SK-N-SH treated with all-trans-retinoic acid at 6 μM for 48 hours (cell line): ENCODE measurements at regions not wholly inside any gene's neighbourhood (a gene's known extent, or its start where the extent isn't known, plus 50 kb on each side); places are given as distances from the start of the nearest gene placed in this dataset.

ENCODE experiments used
- ATAC-seq: fragments of 200-7000 bp; cut with Tn5 transposase; 3 replicates; pipeline ENCODE4 v1.9.1; 2020; ENCODE audit warnings: mild to moderate bottlenecking, moderate library complexity
- ARNTL ChIP-seq: fragments of 450-650 bp; formaldehyde crosslinking; IDR thresholded peaks from 2 replicates; pipeline ENCODE4 v1.5.0; 2020; ENCODE audit warnings: low read depth, mild to moderate bottlenecking, moderate library complexity, borderline replicate concordance
- ESRRG ChIP-seq: fragments of 250-450 bp; sonication (Bioruptor Pico); IDR thresholded peaks from 2 replicates; pipeline ENCODE4 v1.6.1; 2021; ENCODE audit warnings: mild to moderate bottlenecking
- OSR1 ChIP-seq: fragments of 250-450 bp; sonication (Bioruptor Pico); IDR thresholded peaks from 2 replicates; pipeline ENCODE4 v1.8.0; 2022; ENCODE audit warnings: moderate library complexity, mild to moderate bottlenecking, inconsistent platforms
- PPARA ChIP-seq: fragments of 250-450 bp; sonication (Bioruptor Pico); IDR thresholded peaks from 2 replicates; pipeline ENCODE4 v1.5.0; 2020; ENCODE audit warnings: mild to moderate bottlenecking, borderline replicate concordance
- RARB ChIP-seq: fragments of 250-450 bp; sonication (Bioruptor Pico); IDR thresholded peaks from 2 replicates; pipeline ENCODE4 v1.8.0; 2021; ENCODE audit warnings: mild to moderate bottlenecking, moderate library complexity
- TCF4 ChIP-seq: fragments of 250-450 bp; sonication (Bioruptor Pico); IDR thresholded peaks from 2 replicates; pipeline ENCODE4 v1.8.0; 2021; ENCODE audit warnings: mild to moderate bottlenecking, moderate library complexity, borderline replicate concordance
- TOX ChIP-seq: fragments of 250-450 bp; sonication (Bioruptor Pico); IDR thresholded peaks from 2 replicates; pipeline ENCODE4 v1.8.0; 2021; ENCODE audit warnings: mild to moderate bottlenecking, moderate library complexity, borderline replicate concordance
- ZC3H10 ChIP-seq: fragments of 250-450 bp; sonication (Bioruptor Pico); IDR thresholded peaks from 2 replicates; pipeline ENCODE4 v1.5.1; 2021; ENCODE audit warnings: mild to moderate bottlenecking, moderate library complexity
- ZFP3 ChIP-seq: fragments of 250-450 bp; sonication (Bioruptor Pico); IDR thresholded peaks from 2 replicates; pipeline ENCODE4 v1.5.0; 2020; ENCODE audit warnings: mild to moderate bottlenecking, moderate library complexity
- ZFP30 ChIP-seq: fragments of 450-650 bp; formaldehyde crosslinking; IDR thresholded peaks from 2 replicates; pipeline ENCODE4 v1.5.0; 2022; ENCODE audit warnings: mild to moderate bottlenecking, moderate library complexity
- ZNF565 ChIP-seq: fragments of 450-650 bp; formaldehyde crosslinking; conservative IDR thresholded peaks from 2 replicates; pipeline ENCODE4 v1.5.0; 2020; ENCODE audit warnings: low read depth, mild to moderate bottlenecking, moderate library complexity
- ZNF70 ChIP-seq: fragments of 450-650 bp; formaldehyde crosslinking; IDR thresholded peaks from 2 replicates; pipeline ENCODE4 v1.5.0; 2020; ENCODE audit warnings: mild to moderate bottlenecking, moderate library complexity
- ZNF8 ChIP-seq: fragments of 450-650 bp; formaldehyde crosslinking; IDR thresholded peaks from 2 replicates; pipeline ENCODE4 v1.5.0; 2020; ENCODE audit warnings: mild to moderate bottlenecking, moderate library complexity
- TF ChIP-seq, protein P1 (sequence below): fragments of 250-450 bp; sonication (Bioruptor Pico); IDR thresholded peaks from 2 replicates; pipeline ENCODE4 v1.8.0; 2021; ENCODE audit warnings: low read depth, mild to moderate bottlenecking, moderate library complexity, borderline replicate concordance
- TF ChIP-seq, protein P2 (sequence below): fragments of 250-450 bp; sonication (Bioruptor Pico); IDR thresholded peaks from 2 replicates; pipeline ENCODE4 v1.5.1; 2021; ENCODE audit warnings: mild to moderate bottlenecking, moderate library complexity
- TF ChIP-seq, protein P3 (sequence below): fragments of 250-450 bp; sonication (Bioruptor Pico); IDR thresholded peaks from 2 replicates; pipeline ENCODE4 v1.8.0; 2020; ENCODE audit warnings: mild to moderate bottlenecking, moderate library complexity, borderline replicate concordance
- TF ChIP-seq, protein P4 (sequence below): fragments of 250-450 bp; sonication (Bioruptor Pico); IDR thresholded peaks from 2 replicates; pipeline ENCODE4 v1.5.0; 2020; ENCODE audit warnings: mild to moderate bottlenecking, moderate library complexity
- TF ChIP-seq, protein P5 (sequence below): fragments of 250-450 bp; sonication (Bioruptor Pico); IDR thresholded peaks from 2 replicates; pipeline ENCODE4 v1.5.1; 2020; ENCODE audit warnings: low read depth, mild to moderate bottlenecking, moderate library complexity

DNA sequence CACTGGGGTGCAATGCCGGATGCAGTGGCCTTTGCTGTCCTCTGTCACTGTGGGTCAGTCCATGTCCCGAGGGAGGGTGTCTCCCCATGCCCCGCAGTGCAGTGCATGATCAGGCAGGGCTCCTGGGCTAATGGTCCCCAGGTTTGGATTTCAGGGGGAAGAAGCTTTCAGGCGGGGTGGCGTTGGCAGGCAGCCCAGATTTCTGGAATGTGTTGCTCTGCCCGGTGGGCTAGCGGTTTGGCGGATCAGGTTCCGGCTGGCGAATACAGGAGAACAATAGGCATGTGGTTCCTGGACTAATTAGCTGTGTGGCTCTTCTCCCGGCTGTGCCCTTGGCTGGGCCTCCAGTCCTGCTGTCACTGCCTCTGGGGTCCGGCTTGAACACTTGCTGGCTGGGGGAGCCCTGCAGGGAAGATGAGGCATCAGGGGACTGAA lies 141.3 kb downstream of the FGF9 start:
- TF ChIP-seq, protein P1, sequence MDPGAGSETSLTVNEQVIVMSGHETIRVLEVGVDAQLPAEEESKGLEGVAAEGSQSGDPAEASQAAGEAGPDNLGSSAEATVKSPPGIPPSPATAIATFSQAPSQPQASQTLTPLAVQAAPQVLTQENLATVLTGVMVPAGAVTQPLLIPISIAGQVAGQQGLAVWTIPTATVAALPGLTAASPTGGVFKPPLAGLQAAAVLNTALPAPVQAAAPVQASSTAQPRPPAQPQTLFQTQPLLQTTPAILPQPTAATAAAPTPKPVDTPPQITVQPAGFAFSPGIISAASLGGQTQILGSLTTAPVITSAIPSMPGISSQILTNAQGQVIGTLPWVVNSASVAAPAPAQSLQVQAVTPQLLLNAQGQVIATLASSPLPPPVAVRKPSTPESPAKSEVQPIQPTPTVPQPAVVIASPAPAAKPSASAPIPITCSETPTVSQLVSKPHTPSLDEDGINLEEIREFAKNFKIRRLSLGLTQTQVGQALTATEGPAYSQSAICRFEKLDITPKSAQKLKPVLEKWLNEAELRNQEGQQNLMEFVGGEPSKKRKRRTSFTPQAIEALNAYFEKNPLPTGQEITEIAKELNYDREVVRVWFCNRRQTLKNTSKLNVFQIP (CRISPR knock-in tag) = no peak
- TF ChIP-seq ZNF70 (CRISPR knock-in tag) (no peak), ARNTL (CRISPR knock-in tag) (no peak), OSR1 (CRISPR knock-in tag) (no peak), ESRRG (CRISPR knock-in tag) (no peak), ZC3H10 (CRISPR knock-in tag) (no peak), TOX (CRISPR knock-in tag) (no peak), PPARA (no peak)
- TF ChIP-seq, protein P2, sequence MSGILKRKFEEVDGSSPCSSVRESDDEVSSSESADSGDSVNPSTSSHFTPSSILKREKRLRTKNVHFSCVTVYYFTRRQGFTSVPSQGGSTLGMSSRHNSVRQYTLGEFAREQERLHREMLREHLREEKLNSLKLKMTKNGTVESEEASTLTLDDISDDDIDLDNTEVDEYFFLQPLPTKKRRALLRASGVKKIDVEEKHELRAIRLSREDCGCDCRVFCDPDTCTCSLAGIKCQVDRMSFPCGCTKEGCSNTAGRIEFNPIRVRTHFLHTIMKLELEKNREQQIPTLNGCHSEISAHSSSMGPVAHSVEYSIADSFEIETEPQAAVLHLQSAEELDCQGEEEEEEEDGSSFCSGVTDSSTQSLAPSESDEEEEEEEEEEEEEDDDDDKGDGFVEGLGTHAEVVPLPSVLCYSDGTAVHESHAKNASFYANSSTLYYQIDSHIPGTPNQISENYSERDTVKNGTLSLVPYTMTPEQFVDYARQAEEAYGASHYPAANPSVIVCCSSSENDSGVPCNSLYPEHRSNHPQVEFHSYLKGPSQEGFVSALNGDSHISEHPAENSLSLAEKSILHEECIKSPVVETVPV (CRISPR knock-in tag) = no peak
- TF ChIP-seq, all 23 proteins: peak for 0
- no peak for ATAC-seq

DNA sequence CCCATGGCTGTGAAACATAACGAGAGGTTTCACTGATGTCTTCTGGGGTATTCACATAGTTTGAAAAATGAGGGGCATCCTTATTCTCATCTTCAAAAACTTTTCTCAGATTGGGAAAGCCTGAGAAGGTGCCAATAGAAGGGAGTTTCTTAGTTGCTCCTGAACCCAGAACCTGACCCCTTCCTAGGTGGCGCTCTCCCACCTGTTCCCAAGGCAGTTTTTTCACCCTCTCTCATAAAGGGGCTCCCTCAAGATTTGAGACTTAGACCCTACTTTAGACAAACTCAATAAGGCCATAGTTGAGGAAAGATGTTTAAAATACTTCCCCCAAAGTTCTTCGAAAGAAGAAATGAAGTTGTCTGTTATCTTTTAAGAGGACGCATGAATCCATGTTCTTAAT lies 142.2 kb downstream of the FGF9 start:
- no peak for ATAC-seq
- no peak for TF ChIP-seq ARNTL (CRISPR knock-in tag)

DNA sequence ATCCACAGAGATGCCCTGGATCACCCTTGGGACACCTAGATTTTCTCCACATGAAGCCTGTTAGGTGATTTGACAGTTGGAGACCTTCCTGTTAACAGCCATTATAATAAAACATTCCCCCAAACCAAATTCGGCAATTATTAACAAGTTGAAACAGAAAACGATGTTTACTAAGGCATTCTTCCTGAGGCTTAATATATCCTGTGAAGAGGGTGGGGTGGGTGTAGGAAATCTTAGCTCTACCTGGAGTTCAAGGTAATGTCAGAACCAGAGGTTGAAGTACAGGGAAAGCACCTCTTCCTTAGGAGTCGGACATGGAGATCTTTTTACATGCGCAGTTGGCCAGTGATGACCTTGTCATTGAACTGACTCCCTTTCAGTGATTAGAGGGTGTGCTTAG lies 143.0 kb downstream of the FGF9 start:
- ATAC-seq = no peak
- TF ChIP-seq ZFP30 (CRISPR knock-in tag) = no peak
- no peak for TF ChIP-seq RARB
- TF ChIP-seq ZNF70 (CRISPR knock-in tag) = no peak
- TF ChIP-seq, protein P2 (CRISPR knock-in tag) = no peak
- TF ChIP-seq ZNF8 (CRISPR knock-in tag) = no peak
- TF ChIP-seq, protein P3, sequence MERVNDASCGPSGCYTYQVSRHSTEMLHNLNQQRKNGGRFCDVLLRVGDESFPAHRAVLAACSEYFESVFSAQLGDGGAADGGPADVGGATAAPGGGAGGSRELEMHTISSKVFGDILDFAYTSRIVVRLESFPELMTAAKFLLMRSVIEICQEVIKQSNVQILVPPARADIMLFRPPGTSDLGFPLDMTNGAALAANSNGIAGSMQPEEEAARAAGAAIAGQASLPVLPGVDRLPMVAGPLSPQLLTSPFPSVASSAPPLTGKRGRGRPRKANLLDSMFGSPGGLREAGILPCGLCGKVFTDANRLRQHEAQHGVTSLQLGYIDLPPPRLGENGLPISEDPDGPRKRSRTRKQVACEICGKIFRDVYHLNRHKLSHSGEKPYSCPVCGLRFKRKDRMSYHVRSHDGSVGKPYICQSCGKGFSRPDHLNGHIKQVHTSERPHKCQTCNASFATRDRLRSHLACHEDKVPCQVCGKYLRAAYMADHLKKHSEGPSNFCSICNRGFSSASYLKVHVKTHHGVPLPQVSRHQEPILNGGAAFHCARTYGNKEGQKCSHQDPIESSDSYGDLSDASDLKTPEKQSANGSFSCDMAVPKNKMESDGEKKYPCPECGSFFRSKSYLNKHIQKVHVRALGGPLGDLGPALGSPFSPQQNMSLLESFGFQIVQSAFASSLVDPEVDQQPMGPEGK = no peak
- TF ChIP-seq PPARA = no peak
- no peak for TF ChIP-seq ZFP3 (CRISPR knock-in tag)
- TF ChIP-seq, protein P1 (CRISPR knock-in tag) = no peak
- TF ChIP-seq, protein P4, sequence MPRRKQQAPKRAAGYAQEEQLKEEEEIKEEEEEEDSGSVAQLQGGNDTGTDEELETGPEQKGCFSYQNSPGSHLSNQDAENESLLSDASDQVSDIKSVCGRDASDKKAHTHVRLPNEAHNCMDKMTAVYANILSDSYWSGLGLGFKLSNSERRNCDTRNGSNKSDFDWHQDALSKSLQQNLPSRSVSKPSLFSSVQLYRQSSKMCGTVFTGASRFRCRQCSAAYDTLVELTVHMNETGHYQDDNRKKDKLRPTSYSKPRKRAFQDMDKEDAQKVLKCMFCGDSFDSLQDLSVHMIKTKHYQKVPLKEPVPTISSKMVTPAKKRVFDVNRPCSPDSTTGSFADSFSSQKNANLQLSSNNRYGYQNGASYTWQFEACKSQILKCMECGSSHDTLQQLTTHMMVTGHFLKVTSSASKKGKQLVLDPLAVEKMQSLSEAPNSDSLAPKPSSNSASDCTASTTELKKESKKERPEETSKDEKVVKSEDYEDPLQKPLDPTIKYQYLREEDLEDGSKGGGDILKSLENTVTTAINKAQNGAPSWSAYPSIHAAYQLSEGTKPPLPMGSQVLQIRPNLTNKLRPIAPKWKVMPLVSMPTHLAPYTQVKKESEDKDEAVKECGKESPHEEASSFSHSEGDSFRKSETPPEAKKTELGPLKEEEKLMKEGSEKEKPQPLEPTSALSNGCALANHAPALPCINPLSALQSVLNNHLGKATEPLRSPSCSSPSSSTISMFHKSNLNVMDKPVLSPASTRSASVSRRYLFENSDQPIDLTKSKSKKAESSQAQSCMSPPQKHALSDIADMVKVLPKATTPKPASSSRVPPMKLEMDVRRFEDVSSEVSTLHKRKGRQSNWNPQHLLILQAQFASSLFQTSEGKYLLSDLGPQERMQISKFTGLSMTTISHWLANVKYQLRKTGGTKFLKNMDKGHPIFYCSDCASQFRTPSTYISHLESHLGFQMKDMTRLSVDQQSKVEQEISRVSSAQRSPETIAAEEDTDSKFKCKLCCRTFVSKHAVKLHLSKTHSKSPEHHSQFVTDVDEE (CRISPR knock-in tag) = no peak
- no peak for TF ChIP-seq ZNF565
- TF ChIP-seq, protein P5, sequence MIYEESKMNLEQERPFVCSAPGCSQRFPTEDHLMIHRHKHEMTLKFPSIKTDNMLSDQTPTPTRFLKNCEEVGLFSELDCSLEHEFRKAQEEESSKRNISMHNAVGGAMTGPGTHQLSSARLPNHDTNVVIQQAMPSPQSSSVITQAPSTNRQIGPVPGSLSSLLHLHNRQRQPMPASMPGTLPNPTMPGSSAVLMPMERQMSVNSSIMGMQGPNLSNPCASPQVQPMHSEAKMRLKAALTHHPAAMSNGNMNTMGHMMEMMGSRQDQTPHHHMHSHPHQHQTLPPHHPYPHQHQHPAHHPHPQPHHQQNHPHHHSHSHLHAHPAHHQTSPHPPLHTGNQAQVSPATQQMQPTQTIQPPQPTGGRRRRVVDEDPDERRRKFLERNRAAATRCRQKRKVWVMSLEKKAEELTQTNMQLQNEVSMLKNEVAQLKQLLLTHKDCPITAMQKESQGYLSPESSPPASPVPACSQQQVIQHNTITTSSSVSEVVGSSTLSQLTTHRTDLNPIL (CRISPR knock-in tag) = no peak
- TF ChIP-seq TCF4 (CRISPR knock-in tag) = no peak
- no peak for TF ChIP-seq ESRRG (CRISPR knock-in tag)
- no peak for TF ChIP-seq OSR1 (CRISPR knock-in tag)
